HCT116 (cell line): ENCODE measurements at regions not wholly inside any gene's neighbourhood (a gene's known extent, or its start where the extent isn't known, plus 50 kb on each side); places are given as distances from the start of the nearest gene placed in this dataset.

ENCODE experiments used
- JUND ChIP-seq: IDR thresholded peaks from 2 replicates; pipeline ENCODE4 v1.6.1; 2012
- ZNF274 ChIP-seq: fragments of 200-500 bp; sonication (Bioruptor generic); IDR thresholded peaks from 2 replicates; pipeline ENCODE4 v1.6.1; 2014; ENCODE audit warnings: mild to moderate bottlenecking, low read depth, low read length, inconsistent platforms
- TF ChIP-seq, protein P1 (sequence below), 3 experiments: fragments of 200-600 bp in 1 of 3; sonication (generic) in 1 of 3; IDR thresholded peaks in 2 of 3; conservative IDR thresholded peaks in 1 of 3; 2 replicates each; pipeline ENCODE4 v1.5.1; 2012 to 2017; ENCODE audit warnings: low read depth in 2 of 3, low read length in 2 of 3, antibody characterized with exemption in 1 of 3, borderline replicate concordance in 1 of 3, control low read depth in 1 of 3, mild to moderate bottlenecking in 1 of 3, mixed read lengths in 1 of 3, mixed run types in 1 of 3, moderate library complexity in 1 of 3; ENCODE audit not compliant: insufficient read depth in 1 of 3
- TF ChIP-seq, protein P2 (sequence below): IDR thresholded peaks from 2 replicates; pipeline ENCODE4 v1.6.1; 2012; ENCODE audit warnings: low read depth

DNA sequence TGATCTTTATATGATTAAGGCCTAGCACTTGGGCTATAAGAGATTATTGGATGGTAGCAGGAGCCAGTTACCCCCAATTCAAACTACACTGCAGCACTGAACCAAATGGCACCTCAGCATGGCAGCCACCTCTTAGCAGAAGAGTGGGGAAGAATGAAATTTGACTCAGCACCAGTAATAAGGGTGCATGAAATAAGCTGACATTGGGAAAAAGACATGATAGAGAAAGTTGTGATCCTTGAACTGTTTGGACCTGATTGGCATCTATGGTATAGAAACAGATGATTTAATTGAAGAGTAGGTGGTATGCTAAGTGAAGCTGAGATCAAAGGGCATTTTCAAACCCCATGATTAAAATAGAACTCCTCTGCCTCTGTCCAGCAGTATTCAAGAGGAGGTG, 389.5 kb downstream of the FOXG1 start:
- no peak for TF ChIP-seq ZNF274
- TF ChIP-seq JUND, result no peak
- TF ChIP-seq, protein P1, sequence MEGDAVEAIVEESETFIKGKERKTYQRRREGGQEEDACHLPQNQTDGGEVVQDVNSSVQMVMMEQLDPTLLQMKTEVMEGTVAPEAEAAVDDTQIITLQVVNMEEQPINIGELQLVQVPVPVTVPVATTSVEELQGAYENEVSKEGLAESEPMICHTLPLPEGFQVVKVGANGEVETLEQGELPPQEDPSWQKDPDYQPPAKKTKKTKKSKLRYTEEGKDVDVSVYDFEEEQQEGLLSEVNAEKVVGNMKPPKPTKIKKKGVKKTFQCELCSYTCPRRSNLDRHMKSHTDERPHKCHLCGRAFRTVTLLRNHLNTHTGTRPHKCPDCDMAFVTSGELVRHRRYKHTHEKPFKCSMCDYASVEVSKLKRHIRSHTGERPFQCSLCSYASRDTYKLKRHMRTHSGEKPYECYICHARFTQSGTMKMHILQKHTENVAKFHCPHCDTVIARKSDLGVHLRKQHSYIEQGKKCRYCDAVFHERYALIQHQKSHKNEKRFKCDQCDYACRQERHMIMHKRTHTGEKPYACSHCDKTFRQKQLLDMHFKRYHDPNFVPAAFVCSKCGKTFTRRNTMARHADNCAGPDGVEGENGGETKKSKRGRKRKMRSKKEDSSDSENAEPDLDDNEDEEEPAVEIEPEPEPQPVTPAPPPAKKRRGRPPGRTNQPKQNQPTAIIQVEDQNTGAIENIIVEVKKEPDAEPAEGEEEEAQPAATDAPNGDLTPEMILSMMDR (IDR thresholded peaks at IDR 0.05 in 2 of 3, conservative IDR thresholded peaks at IDR 0.05 in 1 of 3; ENCODE audit: borderline replicate concordance in 1 of 3, insufficient read depth in 1 of 3, low read depth in 2 of 3, low read length in 2 of 3), result no peak
- TF ChIP-seq, protein P2, sequence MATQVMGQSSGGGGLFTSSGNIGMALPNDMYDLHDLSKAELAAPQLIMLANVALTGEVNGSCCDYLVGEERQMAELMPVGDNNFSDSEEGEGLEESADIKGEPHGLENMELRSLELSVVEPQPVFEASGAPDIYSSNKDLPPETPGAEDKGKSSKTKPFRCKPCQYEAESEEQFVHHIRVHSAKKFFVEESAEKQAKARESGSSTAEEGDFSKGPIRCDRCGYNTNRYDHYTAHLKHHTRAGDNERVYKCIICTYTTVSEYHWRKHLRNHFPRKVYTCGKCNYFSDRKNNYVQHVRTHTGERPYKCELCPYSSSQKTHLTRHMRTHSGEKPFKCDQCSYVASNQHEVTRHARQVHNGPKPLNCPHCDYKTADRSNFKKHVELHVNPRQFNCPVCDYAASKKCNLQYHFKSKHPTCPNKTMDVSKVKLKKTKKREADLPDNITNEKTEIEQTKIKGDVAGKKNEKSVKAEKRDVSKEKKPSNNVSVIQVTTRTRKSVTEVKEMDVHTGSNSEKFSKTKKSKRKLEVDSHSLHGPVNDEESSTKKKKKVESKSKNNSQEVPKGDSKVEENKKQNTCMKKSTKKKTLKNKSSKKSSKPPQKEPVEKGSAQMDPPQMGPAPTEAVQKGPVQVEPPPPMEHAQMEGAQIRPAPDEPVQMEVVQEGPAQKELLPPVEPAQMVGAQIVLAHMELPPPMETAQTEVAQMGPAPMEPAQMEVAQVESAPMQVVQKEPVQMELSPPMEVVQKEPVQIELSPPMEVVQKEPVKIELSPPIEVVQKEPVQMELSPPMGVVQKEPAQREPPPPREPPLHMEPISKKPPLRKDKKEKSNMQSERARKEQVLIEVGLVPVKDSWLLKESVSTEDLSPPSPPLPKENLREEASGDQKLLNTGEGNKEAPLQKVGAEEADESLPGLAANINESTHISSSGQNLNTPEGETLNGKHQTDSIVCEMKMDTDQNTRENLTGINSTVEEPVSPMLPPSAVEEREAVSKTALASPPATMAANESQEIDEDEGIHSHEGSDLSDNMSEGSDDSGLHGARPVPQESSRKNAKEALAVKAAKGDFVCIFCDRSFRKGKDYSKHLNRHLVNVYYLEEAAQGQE, result no peak
